GM19238 (cell line): ENCODE measurements at regions not wholly inside any gene's neighbourhood (a gene's known extent, or its start where the extent isn't known, plus 50 kb on each side); places are given as distances from the start of the nearest gene placed in this dataset.
"Not testable (repeated sequence)": the region's sequence is repeated elsewhere in the genome, so short reads cannot be mapped to it uniquely, and the experiment has no call there.

Source experiments
- DNase-seq: peaks from one replicate; pipeline ENCODE4 v3.0.0; 2011; ENCODE audit warnings: low spot score; ENCODE audit not compliant: insufficient read length

- DNase-seq = no peak
These were observed 258.6 kb downstream of the STIM2 start for GRCh38 chr4:27119239-27119638.

GRCh38 chr4:27121830-27122229 is 261.2 kb downstream of the STIM2 start:
- DNase-seq = no peak

- no peak for DNase-seq
These were observed 262.6 kb downstream of the STIM2 start for GRCh38 chr4:27123123-27123768.

GRCh38 chr4:27123769-27124124 is 263.1 kb downstream of the STIM2 start:
- no peak for DNase-seq

DNA sequence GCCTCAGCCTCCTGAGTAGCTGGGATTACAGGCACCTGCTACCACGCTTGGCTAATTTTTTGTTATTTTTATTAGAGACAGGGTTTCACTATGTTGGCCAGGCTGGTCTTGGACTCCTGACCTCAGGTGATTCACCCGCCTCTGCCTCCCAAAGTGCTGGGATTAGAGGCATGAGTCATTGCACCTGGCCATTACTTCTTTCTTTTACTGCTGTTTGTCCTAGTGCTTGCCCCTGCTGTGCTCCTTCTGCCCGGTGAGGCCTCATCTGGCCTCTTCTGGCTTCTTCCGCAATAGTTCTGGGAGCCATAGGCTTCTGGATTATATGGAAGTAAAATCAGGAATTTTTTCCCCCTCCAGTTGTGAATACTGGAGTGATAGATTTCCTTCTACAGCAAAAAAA is 266.3 kb downstream of the STIM2 start:
- DNase-seq = not testable (repeated sequence)

- no peak for DNase-seq
These were observed 267.8 kb downstream of the STIM2 start for GRCh38 chr4:27128443-27128842.

DNA sequence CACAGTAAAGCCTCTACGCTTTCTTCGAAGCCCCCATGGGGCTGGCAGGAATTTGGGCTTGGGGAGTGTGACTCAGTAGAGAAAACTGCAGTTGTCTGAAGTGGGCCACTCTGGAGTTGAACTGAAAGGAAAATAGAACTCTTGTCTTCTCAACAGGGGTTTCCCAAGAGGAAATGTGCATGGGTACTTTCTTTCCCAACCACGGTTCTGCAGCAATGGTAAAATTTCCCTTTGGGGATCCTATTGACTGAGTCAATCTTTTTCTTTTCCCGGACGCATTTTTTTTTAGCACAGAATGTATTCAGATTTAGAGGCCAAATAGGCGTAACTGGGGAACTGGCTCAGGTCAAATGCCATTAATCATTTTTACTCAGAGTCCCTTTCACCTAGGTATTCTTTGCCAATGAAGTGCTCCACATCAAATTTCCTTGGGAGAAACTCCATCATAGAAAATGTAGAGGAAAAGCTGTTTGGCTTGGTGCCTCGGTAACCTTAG is 269.3 kb downstream of the STIM2 start:
- no peak for DNase-seq

DNA sequence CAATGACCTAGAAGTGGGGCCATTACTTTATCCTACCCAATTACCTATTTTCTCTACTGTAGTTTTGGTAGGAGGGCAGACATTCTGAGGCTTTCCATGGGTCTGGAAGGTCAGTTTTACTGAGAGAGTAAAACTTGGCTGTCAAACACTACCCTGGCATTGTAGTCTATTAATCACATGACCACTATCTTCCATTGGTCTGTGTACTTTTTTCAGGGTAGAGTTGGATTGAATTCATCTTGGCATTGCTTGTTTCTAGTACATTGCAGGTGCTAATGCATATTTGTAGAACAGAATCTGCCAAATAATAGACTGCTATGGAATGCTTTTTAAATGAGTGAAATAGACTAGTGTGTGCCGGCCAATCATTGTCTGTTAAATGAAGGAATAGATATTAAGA is 271.9 kb downstream of the STIM2 start:
- DNase-seq = no peak

- no peak for DNase-seq
These were observed 279.8 kb downstream of the STIM2 start for GRCh38 chr4:27140486-27140885.

- no peak for DNase-seq
These were observed 280.9 kb downstream of the STIM2 start for GRCh38 chr4:27141530-27141929.

DNA sequence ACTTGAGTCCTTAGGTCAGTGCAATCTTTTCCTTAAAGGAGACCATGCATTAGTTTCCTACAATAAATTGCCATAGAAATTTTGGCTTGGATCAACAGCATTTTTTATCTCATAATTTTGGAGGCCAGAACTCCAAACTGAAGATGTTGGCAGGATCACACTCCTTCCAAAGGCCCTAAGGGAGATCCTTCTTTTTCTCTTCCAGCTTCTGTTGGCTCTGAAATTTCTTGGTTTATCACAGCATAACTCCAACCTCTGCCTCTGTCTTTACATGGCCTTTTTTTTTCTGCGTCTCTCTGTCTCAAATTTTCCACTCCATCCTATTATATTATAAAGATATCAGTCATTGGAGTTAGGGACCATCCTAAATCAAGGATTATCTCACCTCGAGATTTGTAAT is 282.2 kb downstream of the STIM2 start:
- no peak for DNase-seq

DNA sequence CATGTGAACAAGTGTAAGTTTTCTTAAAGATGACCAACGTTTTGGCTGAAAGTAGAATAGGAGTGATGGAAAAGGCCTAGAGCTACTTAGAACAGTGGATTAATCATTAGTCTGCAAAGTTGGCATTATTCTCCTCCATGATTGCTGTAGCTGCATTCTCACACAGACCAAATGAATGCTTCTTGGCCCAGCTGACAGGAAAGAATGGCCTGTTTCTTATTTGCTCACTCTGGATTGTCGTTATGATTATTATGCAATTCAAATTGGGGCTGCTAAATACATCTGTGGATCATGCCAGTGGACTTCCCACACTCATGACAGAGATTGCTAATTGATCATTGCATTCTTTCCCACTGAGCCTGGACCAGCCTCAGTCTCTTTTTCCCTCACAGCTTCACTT is 285.0 kb downstream of the STIM2 start:
- no peak for DNase-seq

DNA sequence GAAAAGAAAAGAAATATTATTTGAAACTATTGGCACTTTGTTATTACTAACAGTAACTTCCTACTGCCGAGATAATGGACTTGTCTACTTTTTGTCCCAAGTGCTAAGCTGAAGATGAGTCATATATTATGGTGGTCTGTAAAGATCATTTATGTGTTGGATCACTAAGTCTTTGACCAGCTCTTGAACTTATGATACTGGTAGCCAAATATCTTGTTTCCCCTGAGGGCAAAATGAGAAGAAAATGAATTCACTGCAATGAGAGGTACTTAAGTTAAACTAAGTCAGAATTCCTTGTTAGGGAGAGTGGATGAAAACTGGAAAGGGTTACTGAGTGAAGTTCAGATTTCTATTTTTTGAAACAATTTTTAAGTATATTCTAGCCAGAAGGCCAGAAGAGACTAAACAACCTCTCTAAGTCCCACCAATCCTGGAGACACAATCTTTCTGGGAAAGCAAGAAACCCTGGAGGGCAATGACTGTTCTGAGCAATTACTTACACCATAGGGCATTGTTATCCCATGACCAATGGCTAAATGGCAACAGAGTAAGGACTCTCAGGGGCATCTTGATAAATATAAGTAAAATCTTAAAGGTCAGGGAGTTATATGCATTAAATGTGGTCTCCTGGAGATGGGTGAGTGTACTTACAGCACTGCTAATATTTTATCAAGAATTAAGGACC is 287.7 kb downstream of the STIM2 start:
- DNase-seq = no peak

- no peak for DNase-seq
These were observed 289.0 kb downstream of the STIM2 start for GRCh38 chr4:27149541-27150212.

DNA sequence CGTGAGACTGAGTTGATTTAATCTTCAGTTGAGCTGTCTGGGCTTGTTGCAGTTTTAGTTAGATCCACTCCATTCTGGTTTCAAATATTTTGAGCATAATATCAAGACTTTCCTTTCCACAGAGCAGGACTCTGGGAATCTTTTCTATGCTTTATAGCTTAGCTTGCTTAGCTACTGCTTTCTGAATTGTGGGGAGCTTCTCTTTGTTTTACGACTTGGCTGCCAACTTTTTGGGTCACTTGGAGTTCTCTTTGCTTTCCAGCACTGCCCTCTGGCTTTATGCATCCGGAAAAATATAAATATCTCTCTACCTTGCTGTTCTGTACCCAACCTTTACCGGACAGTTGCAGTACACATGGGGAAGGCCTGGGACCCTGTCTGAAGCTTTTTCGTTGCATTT is 292.1 kb downstream of the STIM2 start:
- no peak for DNase-seq

- no peak for DNase-seq
These were observed 294.1 kb downstream of the STIM2 start for GRCh38 chr4:27154706-27155105.

DNA sequence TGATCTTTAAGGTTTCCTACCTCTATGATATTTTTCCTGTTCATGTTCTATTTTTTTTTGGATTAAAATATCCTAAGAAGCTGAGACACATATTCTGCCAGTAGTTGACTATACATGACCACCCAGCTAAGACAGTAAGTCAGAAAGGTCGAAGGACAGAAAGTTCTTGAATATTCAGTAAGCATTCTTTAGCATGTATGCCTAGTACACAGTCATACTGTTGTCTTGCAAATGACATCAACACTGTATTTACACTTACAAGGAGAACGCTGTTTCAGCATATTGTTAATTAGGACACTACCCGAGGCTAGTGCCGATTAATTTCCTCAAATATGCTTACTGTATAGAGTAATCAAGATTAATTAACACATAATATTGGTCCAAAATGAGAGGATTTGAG is 300.6 kb downstream of the STIM2 start:
- no peak for DNase-seq

DNA sequence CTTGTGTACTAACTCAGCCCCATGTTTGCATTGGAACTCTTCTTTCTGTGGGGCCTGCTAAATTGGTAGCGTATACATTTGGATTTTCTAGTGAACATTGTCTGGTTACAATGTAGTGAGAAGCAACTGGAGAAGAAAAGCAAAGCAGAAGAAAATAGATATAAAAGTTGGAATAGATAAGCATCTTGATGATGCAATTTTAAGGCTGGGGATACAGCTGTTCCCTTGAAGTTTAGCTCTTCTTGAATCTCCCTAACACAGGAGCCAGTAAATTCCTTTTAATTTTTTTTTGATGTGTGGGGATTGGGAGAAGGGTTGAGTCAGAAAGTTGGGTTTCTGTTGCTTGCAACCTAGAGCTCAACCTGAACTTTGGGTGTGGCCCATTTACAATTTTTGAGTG is 308.1 kb downstream of the STIM2 start:
- DNase-seq = no peak

- no peak for DNase-seq
These were observed 312.6 kb downstream of the STIM2 start for GRCh38 chr4:27173280-27173679.

- no peak for DNase-seq
These were observed 315.8 kb downstream of the STIM2 start for GRCh38 chr4:27176400-27176799.

GRCh38 chr4:27176881-27177280 is 316.2 kb downstream of the STIM2 start:
- no peak for DNase-seq

GRCh38 chr4:27178061-27178460 is 317.4 kb downstream of the STIM2 start:
- no peak for DNase-seq

DNA sequence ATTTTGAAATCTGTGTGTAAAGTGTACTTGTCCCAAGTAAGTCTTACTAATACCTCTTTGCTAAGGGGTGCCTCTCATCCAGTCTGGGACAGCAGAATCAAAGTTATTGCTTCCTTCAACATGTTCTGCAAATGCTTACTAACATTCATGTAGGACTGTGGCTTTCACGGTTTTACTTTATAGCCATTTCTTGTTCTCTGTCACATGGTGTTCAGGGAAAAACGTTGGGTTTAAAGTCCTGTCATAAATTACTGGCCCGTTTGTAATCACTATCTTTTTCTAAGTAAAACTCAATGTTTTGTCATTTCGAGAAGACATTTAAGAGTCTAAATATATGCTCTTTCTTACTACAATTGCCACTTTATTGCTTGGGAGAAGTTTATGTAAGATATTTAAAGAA is 321.1 kb downstream of the STIM2 start:
- no peak for DNase-seq
